OCI-LY7 (cell line): ENCODE measurements at regions not wholly inside any gene's neighbourhood (a gene's known extent, or its start where the extent isn't known, plus 50 kb on each side); places are given as distances from the start of the nearest gene placed in this dataset.

Source experiments
- BruUV-seq: library from RNA; stranded (reverse); fragments of 400-500 nt; replicated peaks from 2 replicates; lab custom pipeline; 2021; lab: Mats Ljungman, UMichigan
- CTCF ChIA-PET: fragments of 300-600 bp; sonication (Branson Sonifier 250); formaldehyde crosslinking; loops from one replicate; lab custom pipeline; 2022; ENCODE audit warnings: antibody characterized with exemption; ENCODE audit not compliant: unreplicated experiment; lab: Charles Lee
- POLR2A ChIA-PET: fragments of 300-600 bp; sonication (Branson Sonifier 250); formaldehyde crosslinking; loops from one replicate; lab custom pipeline; 2022; ENCODE audit warnings: antibody characterized with exemption; lab: Charles Lee
- DNase-seq: peaks from one replicate; pipeline ENCODE4 v3.0.0-alpha.2; 2015; ENCODE audit warnings: low spot score
- H2AFZ ChIP-seq: fragments of 200-600 bp; sonication (generic), shearing (Covaris generic); 2 replicates; pipeline ENCODE4 v1.6.1; 2014; ENCODE audit warnings: mild to moderate bottlenecking, antibody characterized with exemption, low read length, moderate library complexity
- H3K27ac ChIP-seq: fragments of 200-600 bp; sonication (generic); 2 replicates; pipeline ENCODE4 v1.5.1; 2014; ENCODE audit warnings: mixed run types, low read depth, mild to moderate bottlenecking, moderate library complexity, low read length, inconsistent platforms; ENCODE audit not compliant: poor library complexity, severe bottlenecking
- H3K36me3 ChIP-seq: fragments of 200-600 bp; sonication (generic); 2 replicates; pipeline ENCODE4 v1.6.1; 2014; ENCODE audit warnings: mild to moderate bottlenecking, antibody characterized with exemption, low read length, moderate library complexity, mixed read lengths; ENCODE audit not compliant: insufficient read depth
- H3K4me1 ChIP-seq: fragments of 200-600 bp; sonication (generic); 2 replicates; pipeline ENCODE4 v1.5.1; 2014; ENCODE audit warnings: mild to moderate bottlenecking, low read length; ENCODE audit not compliant: insufficient read depth, poor library complexity, severe bottlenecking
- H3K4me2 ChIP-seq: fragments of 200-600 bp; sonication (generic); 2 replicates; pipeline ENCODE4 v1.6.1; 2014; ENCODE audit warnings: mild to moderate bottlenecking, low read length
- H3K4me3 ChIP-seq: fragments of 200-600 bp; sonication (generic); 2 replicates; pipeline ENCODE4 v1.5.1; 2014; ENCODE audit warnings: mild to moderate bottlenecking, low read depth, low read length; ENCODE audit not compliant: poor library complexity, severe bottlenecking
- H3K79me2 ChIP-seq: fragments of 200-600 bp; sonication (generic); 2 replicates; pipeline ENCODE4 v1.6.1; 2016; ENCODE audit warnings: low read depth, mild to moderate bottlenecking, low read length, moderate library complexity, mixed read lengths; ENCODE audit not compliant: insufficient read depth
- H3K9me2 ChIP-seq: fragments of 200-600 bp; sonication (generic); 2 replicates; pipeline ENCODE4 v1.6.1; 2016; ENCODE audit warnings: mild to moderate bottlenecking, low read length, mixed read lengths; ENCODE audit not compliant: insufficient read depth
- H3K9me3 ChIP-seq: fragments of 200-600 bp; sonication (generic); 2 replicates; pipeline ENCODE4 v1.6.1; 2014; ENCODE audit warnings: mild to moderate bottlenecking, mixed run types, low read length, mixed read lengths
- H4K20me1 ChIP-seq: fragments of 200-600 bp; sonication (generic); 2 replicates; pipeline ENCODE4 v1.6.1; 2014; ENCODE audit warnings: mild to moderate bottlenecking, antibody characterized with exemption, low read length, moderate library complexity, mixed read lengths; ENCODE audit not compliant: insufficient read depth
- EZH2phosphoT487 ChIP-seq: fragments of 200-600 bp; sonication (generic); IDR thresholded peaks from 2 replicates; pipeline ENCODE4 v1.6.1; 2018; ENCODE audit warnings: low read depth, borderline replicate concordance, mild to moderate bottlenecking, mixed run types, antibody characterized with exemption, low read length, moderate library complexity, mixed read lengths
- intact Hi-C: fragments of 100-400 bp; cut with micrococcal nuclease; formaldehyde crosslinking; loops from one replicate; pipeline ENCODE4 v1.10.0; 2022; ENCODE audit not compliant: unreplicated experiment
- TF ChIP-seq, protein P1 (sequence below): fragments of 200-600 bp; sonication (generic); conservative IDR thresholded peaks from 2 replicates; pipeline ENCODE4 v1.5.1; 2014; ENCODE audit warnings: mild to moderate bottlenecking, antibody characterized with exemption, low read length, moderate library complexity, mixed read lengths

GRCh38 chr17:71339206-71339605 is 781.6 kb upstream of the SOX9 start:
- ChIA-PET POLR2A (interaction anchor here (0.6 kb wide), 2 partner anchors 189 to 600 kb away, joined by 3 to 4 read pairs; no protein-coding TSS in a partner anchor), CTCF (no interaction called here)
- no peaks in the 10 kb centered on the region for H3K9me2 ChIP-seq
- H3K79me2 ChIP-seq, result no peaks in the 10 kb centered on the region
- BruUV-seq, result no TSS peak
- TF ChIP-seq, protein P1, sequence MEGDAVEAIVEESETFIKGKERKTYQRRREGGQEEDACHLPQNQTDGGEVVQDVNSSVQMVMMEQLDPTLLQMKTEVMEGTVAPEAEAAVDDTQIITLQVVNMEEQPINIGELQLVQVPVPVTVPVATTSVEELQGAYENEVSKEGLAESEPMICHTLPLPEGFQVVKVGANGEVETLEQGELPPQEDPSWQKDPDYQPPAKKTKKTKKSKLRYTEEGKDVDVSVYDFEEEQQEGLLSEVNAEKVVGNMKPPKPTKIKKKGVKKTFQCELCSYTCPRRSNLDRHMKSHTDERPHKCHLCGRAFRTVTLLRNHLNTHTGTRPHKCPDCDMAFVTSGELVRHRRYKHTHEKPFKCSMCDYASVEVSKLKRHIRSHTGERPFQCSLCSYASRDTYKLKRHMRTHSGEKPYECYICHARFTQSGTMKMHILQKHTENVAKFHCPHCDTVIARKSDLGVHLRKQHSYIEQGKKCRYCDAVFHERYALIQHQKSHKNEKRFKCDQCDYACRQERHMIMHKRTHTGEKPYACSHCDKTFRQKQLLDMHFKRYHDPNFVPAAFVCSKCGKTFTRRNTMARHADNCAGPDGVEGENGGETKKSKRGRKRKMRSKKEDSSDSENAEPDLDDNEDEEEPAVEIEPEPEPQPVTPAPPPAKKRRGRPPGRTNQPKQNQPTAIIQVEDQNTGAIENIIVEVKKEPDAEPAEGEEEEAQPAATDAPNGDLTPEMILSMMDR, result no peak
- TF ChIP-seq EZH2phosphoT487, result no peak
- no peaks in the 10 kb centered on the region for H3K9me3 ChIP-seq
- H2AFZ ChIP-seq, result no peak overlapping the region
- H3K36me3 ChIP-seq, result no peaks in the 10 kb centered on the region
- no peaks in the 10 kb centered on the region for H4K20me1 ChIP-seq
- H3K4me2 ChIP-seq, result no peak overlapping the region
- DNase-seq, result no peak
- no peak overlapping the region for H3K27ac ChIP-seq
- H3K4me1 ChIP-seq, result no peaks in the 10 kb centered on the region
- H3K4me3 ChIP-seq, result no peak overlapping the region
- intact Hi-C loops, result no loop called here

DNA sequence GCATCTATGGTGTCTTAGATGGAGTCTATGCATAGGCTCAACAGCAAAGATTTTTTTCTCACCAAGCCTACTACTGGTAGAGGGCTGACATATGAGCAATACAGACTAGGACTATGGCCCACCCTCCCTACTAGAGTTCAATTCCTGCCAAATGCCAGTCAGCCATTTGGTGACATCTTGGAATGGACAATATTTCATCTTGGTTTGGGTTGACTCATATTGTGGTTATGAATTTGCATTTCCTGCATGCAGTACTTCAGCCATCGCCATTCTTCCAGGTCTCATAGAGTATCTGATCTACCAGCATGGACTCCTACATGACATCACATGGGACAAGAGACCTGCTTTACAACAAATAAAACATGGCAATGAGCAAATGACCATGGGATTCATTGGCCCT is 778.1 kb upstream of the SOX9 start:
- intact Hi-C loops, result no loop called here
- Histone ChIP-seq H3K9me3 (no peaks in the 10 kb centered on the region), H3K27ac (no peak overlapping the region), H3K4me3 (no peak overlapping the region), H3K36me3 (no peaks in the 10 kb centered on the region), H3K9me2 (no peaks in the 10 kb centered on the region), H3K79me2 (no peaks in the 10 kb centered on the region), H2AFZ (no peak overlapping the region), H3K4me1 (no peaks in the 10 kb centered on the region), H3K4me2 (no peak overlapping the region), H4K20me1 (no peaks in the 10 kb centered on the region)
- ChIA-PET CTCF (no interaction called here), POLR2A (no interaction called here)
- no TSS peak for BruUV-seq
- DNase-seq, result no peak
- no peak for TF ChIP-seq EZH2phosphoT487
- TF ChIP-seq, protein P1, result no peak

- H3K36me3 ChIP-seq, result no peaks in the 10 kb centered on the region
- H3K4me1 ChIP-seq, result no peaks in the 10 kb centered on the region
- no TSS peak for BruUV-seq
- no peak overlapping the region for H2AFZ ChIP-seq
- no peaks in the 10 kb centered on the region for H4K20me1 ChIP-seq
- POLR2A ChIA-PET, result no interaction called here
- no peaks in the 10 kb centered on the region for H3K9me3 ChIP-seq
- no peak overlapping the region for H3K4me2 ChIP-seq
- no peak overlapping the region for H3K27ac ChIP-seq
- H3K9me2 ChIP-seq, result no peaks in the 10 kb centered on the region
- CTCF ChIA-PET, result no interaction called here
- H3K4me3 ChIP-seq, result no peak overlapping the region
- H3K79me2 ChIP-seq, result no peaks in the 10 kb centered on the region
- intact Hi-C loops, result no loop called here
- no peak for DNase-seq
- TF ChIP-seq, protein P1, result no peak
- no peak for TF ChIP-seq EZH2phosphoT487
Measured at GRCh38 chr17:71349908-71350600, 770.8 kb upstream of the SOX9 start.
